K562 (cell line): ENCODE measurements at regions not wholly inside any gene's neighbourhood (a gene's known extent, or its start where the extent isn't known, plus 50 kb on each side); places are given as distances from the start of the nearest gene placed in this dataset.

Source experiments
- ATAC-seq: fragments of 200-7000 bp; cut with Tn5 transposase; 3 replicates; pipeline ENCODE4 v1.9.1; 2020; ENCODE audit warnings: moderate library complexity
- BruUV-seq: library from RNA; stranded (reverse); fragments of 400-500 nt; replicated peaks from 2 replicates; lab custom pipeline; 2021; lab: Mats Ljungman, UMichigan
- CTCF ChIA-PET: fragments of 300-600 bp; formaldehyde crosslinking; extraction: SDS; loops from one replicate; lab custom pipeline; 2021; ENCODE audit warnings: low intra/inter-chr PET ratio; lab: Yijun Ruan, JAX
- POLR2A ChIA-PET: fragments of 300-600, 350-650 bp; sonication (Branson Sonifier 250); formaldehyde crosslinking; extraction: SDS; loops from one replicate; lab custom pipeline; 2021; ENCODE audit warnings: antibody characterized with exemption, inconsistent platforms; lab: Yijun Ruan, JAX
- DNase-seq, 4 experiments: peaks; one replicate each; pipeline versions ENCODE4 v3.0.0 to v3.0.0-alpha.2; 2011 to 2018; ENCODE audit warnings: low spot score in 3 of 4, mixed read lengths in 3 of 4; ENCODE audit errors: extremely low read depth in 1 of 4
- FAIRE-seq: peaks from 2 replicates; lab custom pipeline; 2011; peaks lifted over from hg19 to GRCh38; lab: Jason Lieb, UNC
- H2AFZ ChIP-seq: 2 replicates; pipeline ENCODE4 v1.6.0; 2011; ENCODE audit warnings: low read depth, low read length, control low read depth, inconsistent platforms
- H3K27ac ChIP-seq: fragments of 200-600 bp; 3 replicates; pipeline ENCODE4 v1.8.0; 2011; ENCODE audit warnings: low read depth, mild to moderate bottlenecking, control low read depth, inconsistent platforms, low read length, moderate library complexity, mixed read lengths; ENCODE audit errors: extremely low read depth
- H3K27me3 ChIP-seq, 2 experiments: fragments of 300-600 bp in 1 of 2; 2 replicates in 1 of 2; 3 replicates in 1 of 2; pipeline versions ENCODE4 v1.6.0 to v1.8.0; 2011; ENCODE audit warnings: inconsistent platforms in 2 of 2, low read length in 2 of 2, mild to moderate bottlenecking in 1 of 2, mixed read lengths in 1 of 2, moderate library complexity in 1 of 2; ENCODE audit not compliant: control insufficient read depth in 2 of 2, insufficient read depth in 2 of 2
- H3K36me3 ChIP-seq: fragments of 300-600 bp; 3 replicates; pipeline ENCODE4 v1.8.0; 2011; ENCODE audit warnings: mild to moderate bottlenecking, low read length, inconsistent platforms; ENCODE audit not compliant: control insufficient read depth, insufficient read depth
- H3K4me1 ChIP-seq, 2 experiments: fragments of 200-600 bp in 1 of 2; replicated peaks in 1 of 2; 2 replicates in 1 of 2; 3 replicates in 1 of 2; pipeline versions ENCODE4 v1.5.1 to v1.8.0; 2011; ENCODE audit warnings: inconsistent platforms in 2 of 2, low read length in 2 of 2, mild to moderate bottlenecking in 1 of 2, mixed read lengths in 1 of 2, moderate library complexity in 1 of 2; ENCODE audit not compliant: control insufficient read depth in 2 of 2, insufficient read depth in 2 of 2
- H3K4me2 ChIP-seq: 2 replicates; pipeline ENCODE4 v1.6.1; 2011; ENCODE audit warnings: low read length, control low read depth, inconsistent platforms, mixed read lengths; ENCODE audit not compliant: insufficient read depth
- H3K4me3 ChIP-seq: fragments of 200-600 bp; sonication (generic), shearing (Covaris generic); 2 replicates; pipeline ENCODE4 v1.5.1; 2016; ENCODE audit warnings: control low read depth, inconsistent platforms
- H3K79me2 ChIP-seq: fragments of 200-600 bp; 3 replicates; pipeline ENCODE4 v1.8.0; 2011; ENCODE audit warnings: low read length, inconsistent platforms; ENCODE audit not compliant: control insufficient read depth, insufficient read depth
- H3K9ac ChIP-seq, 2 experiments: 2 replicates each; pipeline versions ENCODE4 v1.6.0 to v1.6.1; 2011; ENCODE audit warnings: low read depth in 2 of 2, low read length in 2 of 2, control low read depth in 1 of 2, inconsistent platforms in 1 of 2, mild to moderate bottlenecking in 1 of 2, mixed read lengths in 1 of 2; ENCODE audit not compliant: insufficient read depth in 1 of 2
- H3K9me1 ChIP-seq: one replicate; pipeline ENCODE4 v1.6.0; 2011; ENCODE audit warnings: inconsistent platforms, mild to moderate bottlenecking, low read length, moderate library complexity; ENCODE audit not compliant: control insufficient read depth, insufficient read depth
- H3K9me3 ChIP-seq: replicated peaks from 2 replicates; pipeline ENCODE4 v1.5.1; 2011; ENCODE audit warnings: low read depth, low read length, inconsistent platforms; ENCODE audit not compliant: control insufficient read depth, insufficient read depth
- H4K20me1 ChIP-seq: replicated peaks from 2 replicates; pipeline ENCODE4 v1.6.1; 2011; ENCODE audit warnings: low read length, inconsistent platforms, mixed read lengths; ENCODE audit not compliant: control insufficient read depth, insufficient read depth
- CHAMP1 ChIP-seq: fragments of 450-650 bp; IDR thresholded peaks from 2 replicates; pipeline ENCODE4 v1.6.1; 2016; ENCODE audit warnings: mild to moderate bottlenecking
- KDM4B ChIP-seq, 2 experiments: fragments of 450-650 bp in 1 of 2; sonication (generic) in 1 of 2; IDR thresholded peaks; 2 replicates each; pipeline ENCODE4 v1.6.1; 2016 to 2017; ENCODE audit warnings: borderline replicate concordance in 2 of 2, antibody characterized with exemption in 1 of 2, low read depth in 1 of 2, mild to moderate bottlenecking in 1 of 2
- KLF1 ChIP-seq: fragments of 450-650 bp; IDR thresholded peaks from 2 replicates; pipeline ENCODE4 v1.6.1; 2016; ENCODE audit warnings: missing genetic modification characterization, missing compliant biosample characterization
- LARP7 ChIP-seq: fragments of 450-650 bp; IDR thresholded peaks from 2 replicates; pipeline ENCODE4 v1.6.1; 2016
- NONO ChIP-seq, 2 experiments: fragments of 200-400 bp in 1 of 2; fragments of 450-650 bp in 1 of 2; formaldehyde crosslinking in 1 of 2; IDR thresholded peaks; 2 replicates each; pipeline ENCODE4 v1.6.1; 2017; ENCODE audit warnings: low read depth in 2 of 2, mild to moderate bottlenecking in 2 of 2, moderate library complexity in 2 of 2, low read length in 1 of 2
- PRPF4 ChIP-seq: fragments of 200-400 bp; formaldehyde crosslinking; IDR thresholded peaks from one replicate; pipeline ENCODE4 v1.6.1; 2017; ENCODE audit warnings: low read length, low read depth, mild to moderate bottlenecking; ENCODE audit not compliant: insufficient read depth, poor library complexity, severe bottlenecking
- SMARCA4 ChIP-seq: fragments of 450-650 bp; IDR thresholded peaks from 2 replicates; pipeline ENCODE4 v1.6.1; 2016
- SREBF1 ChIP-seq: fragments of 150-350 bp; IDR thresholded peaks from 2 replicates; pipeline ENCODE4 v1.6.1; 2014; ENCODE audit warnings: antibody characterized with exemption, low read depth, low read length, borderline replicate concordance
- SRSF3 ChIP-seq: fragments of 200-400 bp; formaldehyde crosslinking; IDR thresholded peaks from 2 replicates; pipeline ENCODE4 v1.6.1; 2016; ENCODE audit warnings: mild to moderate bottlenecking, low read length, moderate library complexity; ENCODE audit not compliant: insufficient read depth
- SRSF7 ChIP-seq: fragments of 200-400 bp; formaldehyde crosslinking; optimal IDR thresholded peaks from 2 replicates; pipeline ENCODE3; 2017; ENCODE audit warnings: mild to moderate bottlenecking, low read depth, low read length
- SUPT5H ChIP-seq: fragments of 450-650 bp; IDR thresholded peaks from 2 replicates; pipeline ENCODE4 v1.6.1; 2016
- TOE1 ChIP-seq, 2 experiments: fragments of 450-650 bp in 1 of 2; sonication (generic) in 1 of 2; formaldehyde crosslinking in 1 of 2; IDR thresholded peaks; 2 replicates each; pipeline versions ENCODE4 v1.7.1 to v1.8.0; 2016 to 2022; ENCODE audit warnings: borderline replicate concordance in 2 of 2, mild to moderate bottlenecking in 2 of 2, antibody characterized with exemption in 1 of 2, inconsistent platforms in 1 of 2, low read depth in 1 of 2, missing genetic modification reagents in 1 of 2, moderate library complexity in 1 of 2
- YY1 ChIP-seq, 3 experiments: IDR thresholded peaks; 2 replicates each; pipeline ENCODE4 v1.6.1; 2011; ENCODE audit warnings: low read length in 2 of 3, mild to moderate bottlenecking in 2 of 3, moderate library complexity in 2 of 3, borderline replicate concordance in 1 of 3, control low read depth in 1 of 3, low read depth in 1 of 3; ENCODE audit not compliant: insufficient read depth in 3 of 3, insufficient replicate concordance in 2 of 3, control insufficient read depth in 1 of 3, insufficient read length in 1 of 3; ENCODE audit errors: extremely low read depth in 1 of 3
- ZNF174 ChIP-seq: fragments of 250-450 bp; sonication (Bioruptor Pico); IDR thresholded peaks from 2 replicates; pipeline ENCODE4 v1.4.0; 2020; ENCODE audit warnings: mild to moderate bottlenecking
- WGBS: fragments of 100-300 bp; shearing (Covaris generic); methylation state at CpG from one replicate; pipeline ENCODE4 v1.1.6; 2016; ENCODE audit warnings: low coverage, mixed read lengths; ENCODE audit not compliant: insufficient coverage; ENCODE audit errors: missing lambda C conversion rate; 5-methylcytosine and 5-hydroxymethylcytosine counted together
- in situ Hi-C: fragments of 300-500 bp; cut with MboI; formaldehyde crosslinking; loops from 4 replicates; pipeline ENCODE4 v1.15.0; 2018; ENCODE audit warnings: inconsistent platforms, mixed read lengths
- intact Hi-C: fragments of 100-400 bp; cut with micrococcal nuclease; formaldehyde crosslinking; loops from 2 replicates; pipeline ENCODE4 v1.14.2; 2022

- intact Hi-C loops, result no loop called here
- no peaks in the 10 kb centered on the region for H3K9me3 ChIP-seq
- WGBS, result 2% methylated on average over 2 of the region's 2 CpGs
- no peaks in the 10 kb centered on the region for H3K9me1 ChIP-seq
- H4K20me1 ChIP-seq, result no peaks in the 10 kb centered on the region
- no peak overlapping the region for H2AFZ ChIP-seq
- no peaks in the 10 kb centered on the region for H3K27me3 ChIP-seq
- H3K4me2 ChIP-seq, result no peak overlapping the region
- in situ Hi-C loops, result no loop called here
- FAIRE-seq (no peak), DNase-seq (no peak), ATAC-seq (no peak)
- no peak overlapping the region for H3K27ac ChIP-seq
- no TSS peak for BruUV-seq
- H3K4me1 ChIP-seq, result no peaks in the 10 kb centered on the region
- CTCF ChIA-PET, result no interaction called here
- H3K9ac ChIP-seq, result no peak overlapping the region
- H3K4me3 ChIP-seq, result no peak overlapping the region
- POLR2A ChIA-PET, result no interaction called here
- no peaks in the 10 kb centered on the region for H3K79me2 ChIP-seq
- TF ChIP-seq KDM4B (IDR thresholded peaks at IDR 0.05; ENCODE audit: borderline replicate concordance in 2 of 2, low read depth in 1 of 2) (no peak), PRPF4 (no peak), TOE1 (IDR thresholded peaks at IDR 0.05; ENCODE audit: borderline replicate concordance) (no peak), TOE1 (CRISPR knock-in tag; IDR thresholded peaks at IDR 0.05; ENCODE audit: borderline replicate concordance, low read depth) (no peak), SRSF7 (no peak)
- H3K36me3 ChIP-seq, result no peaks in the 10 kb centered on the region
Observed at GRCh38 chr7:109076396-109076972, 506.8 kb downstream of the DNAJB9 start.

GRCh38 chr7:109091042-109091441, 521.4 kb downstream of the DNAJB9 start:
- DNase-seq, result no peak
- no peaks in the 10 kb centered on the region for H3K4me1 ChIP-seq
- ChIA-PET POLR2A (no interaction called here), CTCF (no interaction called here)
- intact Hi-C loops (no loop called here), in situ Hi-C loops (no loop called here)
- no peak overlapping the region for H3K9ac ChIP-seq
- no peak overlapping the region for H2AFZ ChIP-seq
- no peaks in the 10 kb centered on the region for H3K79me2 ChIP-seq
- no peak overlapping the region for H3K4me2 ChIP-seq
- no peaks in the 10 kb centered on the region for H4K20me1 ChIP-seq
- no peak overlapping the region for H3K27ac ChIP-seq
- H3K27me3 ChIP-seq, result no peaks in the 10 kb centered on the region
- FAIRE-seq, result no peak
- ATAC-seq, result no peak
- H3K4me3 ChIP-seq, result no peak overlapping the region
- H3K9me1 ChIP-seq, result no peaks in the 10 kb centered on the region
- WGBS, result 6% methylated on average over 1 of the region's 1 CpG
- no peaks in the 10 kb centered on the region for H3K36me3 ChIP-seq
- H3K9me3 ChIP-seq, result no peaks in the 10 kb centered on the region; the same call in 1 of the 2 replicates
- no TSS peak for BruUV-seq
- no peak for TF ChIP-seq SUPT5H
- TF ChIP-seq LARP7, result no peak
- TF ChIP-seq YY1 (IDR thresholded peaks at IDR 0.05; ENCODE audit: borderline replicate concordance in 1 of 3, control insufficient read depth in 1 of 3, extremely low read depth in 1 of 3, insufficient read depth in 3 of 3, insufficient read length in 1 of 3, insufficient replicate concordance in 2 of 3, low read depth in 1 of 3, low read length in 2 of 3), result no peak
- TF ChIP-seq SREBF1, result no peak
- TF ChIP-seq NONO (IDR thresholded peaks at IDR 0.05; ENCODE audit: low read depth in 2 of 2, low read length in 1 of 2), result no peak
- no peak for TF ChIP-seq SRSF3
- TF ChIP-seq CHAMP1, result no peak
- TF ChIP-seq ZNF174 (CRISPR knock-in tag), result no peak
- no peak for TF ChIP-seq SMARCA4
- TF ChIP-seq KLF1, result no peak
